ENCODE measurements at regions not wholly inside any gene's neighbourhood (a gene's known extent, or its start where the extent isn't known, plus 50 kb on each side); places are given as distances from the start of the nearest gene placed in this dataset.

DNA sequence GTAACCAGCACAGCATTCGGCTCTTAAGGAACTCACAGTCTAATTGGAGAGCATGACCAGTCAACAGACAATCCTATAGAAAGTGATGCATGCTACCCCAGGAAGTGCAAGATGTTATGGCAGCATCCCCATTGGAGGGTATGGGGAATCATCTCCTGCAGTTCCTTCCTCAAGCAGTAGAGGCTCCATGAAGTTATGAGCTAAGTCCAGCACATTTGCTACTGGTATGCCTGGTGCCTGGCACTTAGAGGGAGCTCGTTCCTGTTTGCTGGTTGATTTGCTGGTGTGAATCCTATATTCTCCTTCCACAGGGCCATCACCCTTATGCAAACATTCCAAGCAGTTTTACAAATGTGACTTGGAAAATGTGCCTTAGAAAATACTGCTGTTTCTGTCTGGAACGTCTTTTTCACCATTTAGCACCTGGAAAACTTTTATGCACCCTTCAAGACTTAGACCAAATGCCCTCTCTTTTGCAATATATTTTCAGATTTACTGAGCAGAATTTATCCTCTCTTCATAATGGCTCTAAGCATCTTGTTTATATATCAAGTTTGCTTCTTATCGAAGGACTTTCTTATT is 136.1 kb upstream of the WSCD2 start:
- in situ Hi-C loops (cut with HindIII; ENCODE audit: low pct_ligation_motif_present, low sequenced_read_pairs) = no loop called here
- H3K27ac ChIP-seq = no peak overlapping the region
- H3K4me3 ChIP-seq (ENCODE audit: low read depth, low read length) = no peak overlapping the region
- H3K27me3 ChIP-seq (replicated peaks) = no peaks in the 10 kb centered on the region
- DNase-seq = peak; percentile 40
- H3K36me3 ChIP-seq (replicated peaks) = no peaks in the 10 kb centered on the region
- TF ChIP-seq, protein P1, sequence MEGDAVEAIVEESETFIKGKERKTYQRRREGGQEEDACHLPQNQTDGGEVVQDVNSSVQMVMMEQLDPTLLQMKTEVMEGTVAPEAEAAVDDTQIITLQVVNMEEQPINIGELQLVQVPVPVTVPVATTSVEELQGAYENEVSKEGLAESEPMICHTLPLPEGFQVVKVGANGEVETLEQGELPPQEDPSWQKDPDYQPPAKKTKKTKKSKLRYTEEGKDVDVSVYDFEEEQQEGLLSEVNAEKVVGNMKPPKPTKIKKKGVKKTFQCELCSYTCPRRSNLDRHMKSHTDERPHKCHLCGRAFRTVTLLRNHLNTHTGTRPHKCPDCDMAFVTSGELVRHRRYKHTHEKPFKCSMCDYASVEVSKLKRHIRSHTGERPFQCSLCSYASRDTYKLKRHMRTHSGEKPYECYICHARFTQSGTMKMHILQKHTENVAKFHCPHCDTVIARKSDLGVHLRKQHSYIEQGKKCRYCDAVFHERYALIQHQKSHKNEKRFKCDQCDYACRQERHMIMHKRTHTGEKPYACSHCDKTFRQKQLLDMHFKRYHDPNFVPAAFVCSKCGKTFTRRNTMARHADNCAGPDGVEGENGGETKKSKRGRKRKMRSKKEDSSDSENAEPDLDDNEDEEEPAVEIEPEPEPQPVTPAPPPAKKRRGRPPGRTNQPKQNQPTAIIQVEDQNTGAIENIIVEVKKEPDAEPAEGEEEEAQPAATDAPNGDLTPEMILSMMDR (IDR thresholded peaks at IDR 0.05; ENCODE audit: low read depth, low read length, missing control alignments) = peak; percentile 52

GRCh38 chr12:107998863-107999262 is 130.2 kb upstream of the WSCD2 start:
- H3K4me3 ChIP-seq (ENCODE audit: low read depth, low read length) = no peak overlapping the region
- no peak for DNase-seq
- H3K27me3 ChIP-seq (replicated peaks) = no peaks in the 10 kb centered on the region
- H3K27ac ChIP-seq = no peak overlapping the region
- no peaks in the 10 kb centered on the region for H3K36me3 ChIP-seq (replicated peaks)
- in situ Hi-C loops (cut with HindIII; ENCODE audit: low pct_ligation_motif_present, low sequenced_read_pairs) = no loop called here
- TF ChIP-seq, protein P1 (IDR thresholded peaks at IDR 0.05; ENCODE audit: low read depth, low read length, missing control alignments) = no peak

GRCh38 chr12:108000111-108000510 is 129.0 kb upstream of the WSCD2 start:
- Histone ChIP-seq H3K27ac (no peak overlapping the region), H3K36me3 (replicated peaks) (no peaks in the 10 kb centered on the region), H3K4me3 (ENCODE audit: low read depth, low read length) (no peak overlapping the region), H3K27me3 (replicated peaks) (no peaks in the 10 kb centered on the region)
- in situ Hi-C loops (cut with HindIII; ENCODE audit: low pct_ligation_motif_present, low sequenced_read_pairs) = no loop called here
- TF ChIP-seq, protein P1 (IDR thresholded peaks at IDR 0.05; ENCODE audit: low read depth, low read length, missing control alignments) = no peak
- DNase-seq = no peak

- in situ Hi-C loops (cut with HindIII; ENCODE audit: low pct_ligation_motif_present, low sequenced_read_pairs) = no loop called here
- no peak for DNase-seq
- H3K27me3 ChIP-seq (replicated peaks) = no peaks in the 10 kb centered on the region
- no peak overlapping the region for H3K27ac ChIP-seq
- no peaks in the 10 kb centered on the region for H3K36me3 ChIP-seq (replicated peaks)
- no peak overlapping the region for H3K4me3 ChIP-seq (ENCODE audit: low read depth, low read length)
- TF ChIP-seq, protein P1 (IDR thresholded peaks at IDR 0.05; ENCODE audit: low read depth, low read length, missing control alignments) = no peak
Observed at GRCh38 chr12:108004319-108004718, 124.8 kb upstream of the WSCD2 start.

DNA sequence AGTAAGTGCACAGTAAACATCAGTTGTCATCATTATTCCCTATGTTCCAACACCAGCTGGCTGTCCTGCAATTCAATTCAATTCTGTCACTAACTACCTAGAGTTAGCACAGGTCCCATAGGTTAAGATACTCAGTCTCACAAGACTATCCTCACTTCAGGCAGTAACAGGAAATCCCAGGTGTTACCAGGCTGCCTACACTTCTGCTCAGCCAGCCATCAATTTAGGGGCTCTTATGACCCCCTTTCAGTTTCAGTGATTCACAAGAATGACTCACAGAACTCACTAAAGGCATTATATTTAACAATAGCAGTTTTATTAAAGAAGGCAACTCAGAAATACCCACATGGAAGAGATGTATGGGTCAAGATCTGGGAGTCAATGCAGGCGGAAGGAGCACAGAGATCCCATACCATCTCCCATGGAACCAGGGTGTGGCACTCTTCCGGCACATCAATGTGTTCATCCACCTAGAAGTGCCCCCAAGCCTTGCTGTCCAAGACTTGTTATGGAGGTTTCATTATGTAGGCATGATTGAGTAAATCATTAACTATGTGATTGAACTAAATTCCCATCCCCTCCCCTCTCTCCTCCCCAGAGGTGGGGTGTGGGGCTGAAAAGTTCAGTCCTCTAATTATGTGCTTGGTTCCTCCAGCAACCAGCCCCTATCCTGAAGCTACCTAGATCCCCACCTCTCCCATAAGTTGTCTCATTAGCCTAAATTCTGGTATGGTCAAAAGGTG is 120.8 kb upstream of the WSCD2 start:
- in situ Hi-C loops (cut with HindIII; ENCODE audit: low pct_ligation_motif_present, low sequenced_read_pairs) = no loop called here
- TF ChIP-seq, protein P1 (IDR thresholded peaks at IDR 0.05; ENCODE audit: low read depth, low read length, missing control alignments) = no peak
- DNase-seq = no peak
- Histone ChIP-seq H3K4me3 (ENCODE audit: low read depth, low read length) (no peak overlapping the region), H3K27ac (no peak overlapping the region), H3K27me3 (replicated peaks) (no peaks in the 10 kb centered on the region), H3K36me3 (replicated peaks) (no peaks in the 10 kb centered on the region)

Data from brain microvascular endothelial cell (primary cell).